ENCODE measurements at regions not wholly inside any gene's neighbourhood (a gene's known extent, or its start where the extent isn't known, plus 50 kb on each side); places are given as distances from the start of the nearest gene placed in this dataset.

DNA sequence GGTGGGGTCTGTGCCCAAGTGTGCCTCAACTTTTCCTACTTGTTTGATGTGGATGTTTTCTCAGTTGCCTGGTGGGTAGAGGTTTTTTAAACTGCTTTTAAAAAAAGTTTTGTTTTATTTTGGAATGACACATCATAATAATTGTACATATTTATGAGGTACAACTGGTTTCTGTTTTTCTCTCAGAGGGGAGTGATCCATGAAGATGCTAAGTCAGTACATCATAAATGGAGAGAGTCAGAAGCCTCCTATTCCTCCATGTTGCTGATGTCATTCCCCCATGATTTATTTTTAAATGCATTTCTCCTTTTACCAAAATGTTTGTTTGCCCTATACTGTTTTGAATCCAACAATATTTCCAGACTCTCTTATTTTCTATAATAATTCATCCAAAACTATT, 77.3 kb upstream of the CLVS2 start:
- TF ChIP-seq POLR2AphosphoS5 (IDR thresholded peaks at IDR 0.05), result no peak
- TF ChIP-seq, protein P1, sequence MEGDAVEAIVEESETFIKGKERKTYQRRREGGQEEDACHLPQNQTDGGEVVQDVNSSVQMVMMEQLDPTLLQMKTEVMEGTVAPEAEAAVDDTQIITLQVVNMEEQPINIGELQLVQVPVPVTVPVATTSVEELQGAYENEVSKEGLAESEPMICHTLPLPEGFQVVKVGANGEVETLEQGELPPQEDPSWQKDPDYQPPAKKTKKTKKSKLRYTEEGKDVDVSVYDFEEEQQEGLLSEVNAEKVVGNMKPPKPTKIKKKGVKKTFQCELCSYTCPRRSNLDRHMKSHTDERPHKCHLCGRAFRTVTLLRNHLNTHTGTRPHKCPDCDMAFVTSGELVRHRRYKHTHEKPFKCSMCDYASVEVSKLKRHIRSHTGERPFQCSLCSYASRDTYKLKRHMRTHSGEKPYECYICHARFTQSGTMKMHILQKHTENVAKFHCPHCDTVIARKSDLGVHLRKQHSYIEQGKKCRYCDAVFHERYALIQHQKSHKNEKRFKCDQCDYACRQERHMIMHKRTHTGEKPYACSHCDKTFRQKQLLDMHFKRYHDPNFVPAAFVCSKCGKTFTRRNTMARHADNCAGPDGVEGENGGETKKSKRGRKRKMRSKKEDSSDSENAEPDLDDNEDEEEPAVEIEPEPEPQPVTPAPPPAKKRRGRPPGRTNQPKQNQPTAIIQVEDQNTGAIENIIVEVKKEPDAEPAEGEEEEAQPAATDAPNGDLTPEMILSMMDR (IDR thresholded peaks at IDR 0.05), result no peak

Measured in esophagus muscularis mucosa (tissue), 3 donors.